Fibroblast of villous mesenchyme (primary cell): ENCODE measurements at regions not wholly inside any gene's neighbourhood (a gene's known extent, or its start where the extent isn't known, plus 50 kb on each side); places are given as distances from the start of the nearest gene placed in this dataset.
A peak's percentile ranks its signal among the peaks of the same experiment; 100 is the strongest.

Experiments used
- DNase-seq: peaks from one replicate; pipeline ENCODE4 v3.0.0-alpha.2; 2010; ENCODE audit warnings: low read depth
- H3K4me3 ChIP-seq: 2 replicates; pipeline ENCODE4 v1.5.1; 2011; ENCODE audit warnings: low read depth, mild to moderate bottlenecking, low read length
- TF ChIP-seq, protein P1 (sequence below): IDR thresholded peaks from 2 replicates; pipeline ENCODE4 v1.5.1; 2012; ENCODE audit warnings: low read depth, mild to moderate bottlenecking, low read length; ENCODE audit not compliant: insufficient read depth

DNA sequence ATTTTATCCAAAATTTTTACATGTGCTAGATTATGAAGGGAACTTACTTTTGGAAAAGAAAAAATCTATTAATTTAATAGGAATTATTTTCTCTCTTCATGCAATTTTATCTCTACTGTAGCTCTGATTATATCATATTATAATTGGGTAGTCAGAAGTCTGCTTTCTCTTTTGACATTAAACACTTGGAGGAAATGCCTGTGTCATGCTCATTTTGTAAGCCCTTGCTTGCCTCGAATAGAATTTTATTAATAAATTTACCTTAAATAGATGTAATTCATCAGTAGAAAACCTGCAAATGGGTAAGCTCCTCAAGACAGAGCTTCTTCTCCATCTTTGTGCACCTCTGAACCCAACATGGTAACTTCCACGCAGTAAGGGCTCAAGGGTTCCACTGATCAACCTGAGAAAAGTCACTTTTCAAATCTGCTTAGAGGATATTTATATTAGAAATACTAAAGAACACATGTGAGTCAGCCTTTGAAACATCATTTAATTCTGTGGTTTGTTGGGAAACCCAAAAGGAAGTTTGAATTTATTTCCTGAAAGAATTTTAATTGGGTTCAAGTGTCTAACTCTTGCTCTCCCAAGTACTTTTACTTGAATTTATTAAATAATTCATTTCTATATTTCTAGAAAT, 266.0 kb downstream of the ALDH8A1 start:
- H3K4me3 ChIP-seq: no peak overlapping the region
- TF ChIP-seq, protein P1, sequence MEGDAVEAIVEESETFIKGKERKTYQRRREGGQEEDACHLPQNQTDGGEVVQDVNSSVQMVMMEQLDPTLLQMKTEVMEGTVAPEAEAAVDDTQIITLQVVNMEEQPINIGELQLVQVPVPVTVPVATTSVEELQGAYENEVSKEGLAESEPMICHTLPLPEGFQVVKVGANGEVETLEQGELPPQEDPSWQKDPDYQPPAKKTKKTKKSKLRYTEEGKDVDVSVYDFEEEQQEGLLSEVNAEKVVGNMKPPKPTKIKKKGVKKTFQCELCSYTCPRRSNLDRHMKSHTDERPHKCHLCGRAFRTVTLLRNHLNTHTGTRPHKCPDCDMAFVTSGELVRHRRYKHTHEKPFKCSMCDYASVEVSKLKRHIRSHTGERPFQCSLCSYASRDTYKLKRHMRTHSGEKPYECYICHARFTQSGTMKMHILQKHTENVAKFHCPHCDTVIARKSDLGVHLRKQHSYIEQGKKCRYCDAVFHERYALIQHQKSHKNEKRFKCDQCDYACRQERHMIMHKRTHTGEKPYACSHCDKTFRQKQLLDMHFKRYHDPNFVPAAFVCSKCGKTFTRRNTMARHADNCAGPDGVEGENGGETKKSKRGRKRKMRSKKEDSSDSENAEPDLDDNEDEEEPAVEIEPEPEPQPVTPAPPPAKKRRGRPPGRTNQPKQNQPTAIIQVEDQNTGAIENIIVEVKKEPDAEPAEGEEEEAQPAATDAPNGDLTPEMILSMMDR: no peak
- DNase-seq: peak; percentile 75

DNA sequence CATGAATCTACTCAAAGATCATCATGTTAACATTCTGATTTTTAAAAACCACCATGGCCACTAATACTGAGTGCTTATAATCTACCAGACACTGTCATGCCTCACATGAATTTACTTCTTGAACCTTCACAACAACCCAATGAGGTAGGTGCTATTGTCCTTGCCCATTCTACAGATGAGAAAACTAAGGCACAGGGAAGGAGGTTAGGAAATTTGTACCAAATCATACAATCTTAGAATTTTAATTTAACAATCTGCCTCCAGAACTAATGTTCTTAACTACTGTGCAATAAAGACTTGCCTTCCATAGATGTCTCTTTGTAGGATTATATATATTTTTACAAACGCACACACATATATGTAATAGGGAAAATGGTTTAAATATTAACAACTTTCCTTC, 269.5 kb downstream of the ALDH8A1 start:
- DNase-seq: no peak
- TF ChIP-seq, protein P1: no peak

DNA sequence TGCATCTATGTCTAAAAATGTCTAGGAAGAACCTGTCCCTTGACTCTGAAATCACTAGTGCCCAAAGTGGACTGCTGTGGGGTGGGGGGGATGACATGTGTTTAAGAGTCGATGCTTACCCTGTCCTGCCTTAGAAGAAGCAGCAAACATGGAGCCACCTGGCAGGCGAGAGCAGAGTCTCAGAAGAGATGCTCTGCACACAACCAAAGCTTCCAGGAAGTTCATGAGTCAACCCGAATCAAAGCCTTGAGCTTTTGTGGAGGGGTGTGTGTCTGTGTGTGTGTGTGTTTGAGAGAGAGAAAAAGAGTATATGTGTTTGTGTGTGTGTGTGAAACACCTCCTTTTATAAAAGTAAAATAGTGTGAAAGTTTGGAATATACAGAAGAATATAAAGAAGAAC, 269.9 kb downstream of the ALDH8A1 start:
- TF ChIP-seq, protein P1: no peak
- no peak for DNase-seq

More for the DNA sequence above, 269.5 kb downstream of the ALDH8A1 start:
- H3K4me3 ChIP-seq: no peak overlapping the region

DNA sequence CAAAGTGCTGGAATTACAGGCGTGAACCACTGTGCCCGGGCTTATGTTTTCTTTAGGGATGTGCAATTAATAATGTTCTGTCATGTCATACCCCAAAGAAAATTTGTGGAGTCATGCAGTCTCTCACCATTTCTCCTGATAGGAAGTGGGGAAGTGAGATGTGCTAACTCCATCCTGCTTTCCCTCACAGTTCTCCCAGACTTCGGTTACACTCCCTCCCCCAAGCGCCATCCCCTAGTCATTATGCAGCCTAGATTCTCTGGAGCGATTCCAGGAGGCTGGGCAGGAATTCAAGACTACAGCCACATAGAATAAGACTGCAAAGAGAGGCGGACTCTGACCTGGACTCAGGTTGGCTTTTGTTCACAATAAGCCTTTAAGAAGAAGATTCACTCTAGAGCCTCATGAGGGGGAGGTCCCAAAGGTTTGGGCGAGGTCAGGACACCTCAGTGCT, 271.4 kb downstream of the ALDH8A1 start:
- DNase-seq: peak; percentile 76
- TF ChIP-seq, protein P1: no peak
- H3K4me3 ChIP-seq: no peak overlapping the region

More for the DNA sequence above, 269.9 kb downstream of the ALDH8A1 start:
- no peak overlapping the region for H3K4me3 ChIP-seq

DNA sequence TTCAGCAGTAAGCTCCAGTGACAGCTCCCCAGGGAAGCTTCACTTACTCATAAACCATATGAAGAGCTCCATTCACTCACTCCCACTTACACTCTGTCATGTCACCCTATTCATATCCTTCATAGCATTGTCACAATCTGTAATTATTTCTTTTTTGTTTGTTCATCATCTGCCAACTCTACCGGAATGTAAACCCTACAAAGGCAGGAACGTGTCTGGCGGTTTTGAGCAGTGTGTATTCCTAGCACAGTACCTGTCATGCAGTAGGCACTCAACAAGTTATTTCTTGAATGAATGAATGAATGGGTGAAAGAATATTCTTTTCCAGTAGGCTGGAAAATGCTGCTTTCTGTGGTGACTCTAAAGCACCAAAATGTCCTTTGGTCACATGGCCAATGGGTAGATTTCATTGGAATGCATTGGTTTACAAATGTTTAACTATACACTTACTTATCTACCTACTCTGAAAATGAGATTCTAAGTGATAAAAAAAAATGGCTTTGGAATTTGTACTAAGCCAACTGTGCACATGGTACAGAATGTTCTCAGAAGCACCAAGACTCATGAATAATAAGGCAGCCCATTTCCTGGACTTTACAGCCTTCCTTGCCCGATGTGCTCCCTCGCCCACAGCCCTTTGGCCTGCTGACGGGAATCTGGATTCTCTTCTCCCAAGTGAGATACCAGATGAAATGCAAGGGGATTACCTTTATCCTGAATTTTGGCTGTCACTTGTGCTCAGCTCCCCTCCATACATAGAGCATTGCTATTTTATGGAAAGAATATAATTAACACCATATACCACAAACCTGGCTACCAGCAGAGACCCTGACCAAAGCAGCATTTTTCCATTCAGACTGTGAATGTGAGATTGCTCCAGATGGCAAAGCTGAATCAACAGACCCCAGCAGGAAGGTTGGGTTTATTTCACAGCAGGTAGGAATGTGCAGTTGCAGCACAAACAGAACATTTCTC, 273.3 kb downstream of the ALDH8A1 start:
- TF ChIP-seq, protein P1: peak; percentile 28
- H3K4me3 ChIP-seq: no peak overlapping the region
- DNase-seq: peak; percentile 94

DNA sequence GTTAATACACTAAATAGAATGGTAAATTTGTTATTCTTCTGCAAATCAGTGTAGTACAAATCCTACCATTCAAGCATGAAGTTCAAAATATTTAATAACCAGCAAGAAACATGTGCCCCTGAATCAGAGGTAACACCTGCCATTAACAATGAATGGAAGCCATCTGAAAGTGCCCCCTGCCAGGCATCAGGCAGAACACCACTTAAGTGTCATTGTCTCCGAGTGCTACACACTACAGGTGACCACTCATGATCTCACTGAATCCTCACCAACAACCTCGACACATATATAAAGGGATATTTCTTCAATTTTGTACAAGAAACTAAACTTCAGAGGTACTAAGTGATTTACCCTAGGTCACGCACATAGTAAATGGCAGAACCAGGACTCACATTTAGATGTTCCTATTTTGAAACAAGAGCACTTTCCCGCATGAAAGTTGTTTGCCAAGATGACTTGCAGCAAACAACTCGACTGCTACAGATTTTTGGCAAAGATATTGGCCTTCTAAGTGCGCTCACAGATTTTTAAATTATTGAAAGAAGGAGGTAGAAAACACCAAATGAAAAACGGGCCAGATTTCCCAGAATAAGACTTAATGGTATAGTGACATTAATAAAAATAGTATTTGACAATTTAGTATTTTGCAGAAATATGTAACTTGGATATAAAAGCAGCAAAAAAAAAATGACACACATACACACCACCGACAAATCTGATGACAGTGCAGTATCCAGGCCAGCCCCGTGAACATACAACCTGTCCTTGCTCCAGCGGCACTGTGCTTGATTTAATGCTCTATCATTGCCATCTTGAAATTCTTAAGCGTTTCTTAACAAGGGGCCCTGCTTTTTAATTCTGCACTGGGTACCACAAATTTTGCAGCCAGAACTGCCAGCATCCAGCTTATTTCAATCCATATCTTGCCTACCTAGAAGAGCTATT, 274.5 kb downstream of the ALDH8A1 start:
- TF ChIP-seq, protein P1: no peak
- H3K4me3 ChIP-seq: no peak overlapping the region
- no peak for DNase-seq
